GM12865 (cell line): ENCODE measurements at regions not wholly inside any gene's neighbourhood (a gene's known extent, or its start where the extent isn't known, plus 50 kb on each side); places are given as distances from the start of the nearest gene placed in this dataset.

Experiments used
- DNase-seq: peaks from one replicate; pipeline ENCODE4 v3.0.0; 2010; ENCODE audit warnings: low read depth
- H3K4me3 ChIP-seq: 2 replicates; pipeline ENCODE4 v1.5.1; 2011; ENCODE audit warnings: mild to moderate bottlenecking, low read depth, low read length, control low read depth
- TF ChIP-seq, protein P1 (sequence below): IDR thresholded peaks from 2 replicates; pipeline ENCODE4 v1.5.1; 2011; ENCODE audit warnings: low read length, control low read depth, low read depth, inconsistent platforms; ENCODE audit not compliant: insufficient read depth; ENCODE audit errors: missing control alignments

DNA sequence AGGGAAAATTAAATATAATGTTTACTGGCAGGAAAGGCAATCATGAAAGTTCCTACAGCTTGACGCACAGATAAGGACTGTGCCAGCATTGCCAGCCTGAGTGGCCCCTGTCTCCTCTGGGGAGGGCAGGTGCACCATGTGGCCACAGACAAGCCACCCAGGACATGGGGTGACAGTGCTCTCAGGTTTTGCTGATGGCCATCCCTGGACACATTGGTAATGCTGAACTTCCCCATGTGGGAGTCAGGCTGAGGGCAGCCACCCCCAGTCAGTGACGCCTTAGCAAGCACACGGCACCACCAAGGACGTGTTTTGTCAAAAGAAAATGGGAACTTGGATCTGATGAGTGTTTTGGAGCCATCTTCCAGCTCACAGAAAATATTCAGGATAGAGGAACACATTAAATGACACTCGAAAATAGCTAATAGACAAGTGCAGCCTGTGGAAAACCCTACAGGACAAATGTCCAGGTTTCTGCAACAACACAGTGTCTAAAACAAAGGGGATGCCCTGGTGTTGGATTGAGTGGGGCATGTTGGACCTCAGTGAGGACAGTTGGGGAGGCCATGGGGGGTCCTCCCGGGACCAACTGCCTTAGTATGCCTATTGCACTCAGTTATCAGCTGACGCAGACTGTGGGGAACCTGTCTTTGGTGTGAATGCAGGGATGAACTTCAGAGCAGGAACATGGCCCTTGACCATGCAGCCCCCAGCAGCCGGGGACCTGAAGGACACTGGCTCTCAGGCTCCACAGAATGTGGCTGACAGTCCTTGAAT lies 1450.5 kb downstream of the BRD1 start:
- DNase-seq = no peak
- no peak overlapping the region for H3K4me3 ChIP-seq
- TF ChIP-seq, protein P1, sequence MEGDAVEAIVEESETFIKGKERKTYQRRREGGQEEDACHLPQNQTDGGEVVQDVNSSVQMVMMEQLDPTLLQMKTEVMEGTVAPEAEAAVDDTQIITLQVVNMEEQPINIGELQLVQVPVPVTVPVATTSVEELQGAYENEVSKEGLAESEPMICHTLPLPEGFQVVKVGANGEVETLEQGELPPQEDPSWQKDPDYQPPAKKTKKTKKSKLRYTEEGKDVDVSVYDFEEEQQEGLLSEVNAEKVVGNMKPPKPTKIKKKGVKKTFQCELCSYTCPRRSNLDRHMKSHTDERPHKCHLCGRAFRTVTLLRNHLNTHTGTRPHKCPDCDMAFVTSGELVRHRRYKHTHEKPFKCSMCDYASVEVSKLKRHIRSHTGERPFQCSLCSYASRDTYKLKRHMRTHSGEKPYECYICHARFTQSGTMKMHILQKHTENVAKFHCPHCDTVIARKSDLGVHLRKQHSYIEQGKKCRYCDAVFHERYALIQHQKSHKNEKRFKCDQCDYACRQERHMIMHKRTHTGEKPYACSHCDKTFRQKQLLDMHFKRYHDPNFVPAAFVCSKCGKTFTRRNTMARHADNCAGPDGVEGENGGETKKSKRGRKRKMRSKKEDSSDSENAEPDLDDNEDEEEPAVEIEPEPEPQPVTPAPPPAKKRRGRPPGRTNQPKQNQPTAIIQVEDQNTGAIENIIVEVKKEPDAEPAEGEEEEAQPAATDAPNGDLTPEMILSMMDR = no peak

DNA sequence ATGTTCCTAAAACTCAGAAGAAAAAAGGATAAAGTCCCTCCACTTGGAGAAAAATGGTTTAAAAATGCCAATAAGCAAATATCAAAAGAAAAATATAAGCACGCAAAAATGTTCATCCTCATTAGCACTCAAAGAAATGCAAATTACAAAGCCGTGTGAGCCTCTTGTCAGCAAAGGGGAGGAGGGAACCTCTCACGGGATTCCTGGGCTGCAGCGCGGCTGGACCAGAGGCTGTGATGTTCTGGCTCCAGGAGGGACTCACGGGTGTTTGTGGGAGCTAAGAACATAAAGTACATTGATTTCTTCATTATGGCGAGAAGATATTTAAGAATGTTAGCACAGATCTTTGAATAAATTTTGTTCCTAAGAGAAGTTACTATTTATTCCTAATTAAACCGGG lies 1451.2 kb downstream of the BRD1 start:
- DNase-seq = no peak
- H3K4me3 ChIP-seq = no peak overlapping the region

DNA sequence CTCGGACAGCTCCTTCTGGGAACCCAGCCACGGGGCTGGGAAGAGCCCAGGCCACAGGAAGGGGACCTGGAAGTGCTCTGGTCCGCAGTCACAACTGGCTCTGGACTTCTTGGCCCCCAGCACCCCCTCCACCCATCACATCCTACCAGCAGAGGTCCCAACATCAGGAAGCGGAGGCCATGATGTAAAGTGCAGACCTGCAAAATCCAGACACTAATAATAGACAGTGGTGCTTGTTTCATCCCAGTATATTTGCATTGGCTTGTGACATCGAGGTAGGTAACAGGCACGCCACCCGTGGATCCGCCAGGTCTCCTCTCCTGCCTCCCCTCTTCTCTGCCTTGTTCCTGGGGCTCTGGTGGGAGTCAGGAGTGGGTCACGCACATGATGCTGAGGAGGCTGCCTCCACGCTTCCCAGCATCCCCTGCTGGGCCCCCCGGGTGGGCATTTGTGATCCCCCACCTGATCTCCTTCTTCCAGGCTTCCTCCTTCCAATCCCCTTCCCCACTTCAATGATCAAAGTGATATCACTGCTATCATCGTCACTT lies 1454.0 kb downstream of the BRD1 start:
- TF ChIP-seq, protein P1 = no peak
- no peak overlapping the region for H3K4me3 ChIP-seq
- DNase-seq = no peak

More for the DNA sequence above, 1451.2 kb downstream of the BRD1 start:
- TF ChIP-seq, protein P1 = no peak

DNA sequence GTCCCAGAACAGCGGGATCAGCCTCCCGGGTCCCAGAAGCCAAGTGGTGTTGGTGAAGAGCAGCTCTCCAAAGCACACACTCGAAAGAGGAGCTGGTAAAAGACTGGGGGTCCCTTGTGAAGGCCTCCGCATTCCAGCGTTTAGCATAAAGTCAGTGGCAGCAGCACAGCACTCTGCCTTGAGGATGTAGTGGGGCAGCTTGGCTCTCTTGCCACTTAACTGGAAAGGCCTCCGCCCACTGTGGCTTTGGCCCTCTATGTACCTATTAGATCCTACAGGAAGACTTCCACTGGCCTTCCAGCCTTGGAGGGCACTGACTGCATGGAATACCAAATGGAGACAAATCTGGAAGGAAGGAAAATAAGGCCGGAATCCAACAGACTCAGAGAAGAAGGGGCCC lies 1455.3 kb downstream of the BRD1 start:
- H3K4me3 ChIP-seq = no peak overlapping the region
- DNase-seq = no peak
- TF ChIP-seq, protein P1 = no peak

DNA sequence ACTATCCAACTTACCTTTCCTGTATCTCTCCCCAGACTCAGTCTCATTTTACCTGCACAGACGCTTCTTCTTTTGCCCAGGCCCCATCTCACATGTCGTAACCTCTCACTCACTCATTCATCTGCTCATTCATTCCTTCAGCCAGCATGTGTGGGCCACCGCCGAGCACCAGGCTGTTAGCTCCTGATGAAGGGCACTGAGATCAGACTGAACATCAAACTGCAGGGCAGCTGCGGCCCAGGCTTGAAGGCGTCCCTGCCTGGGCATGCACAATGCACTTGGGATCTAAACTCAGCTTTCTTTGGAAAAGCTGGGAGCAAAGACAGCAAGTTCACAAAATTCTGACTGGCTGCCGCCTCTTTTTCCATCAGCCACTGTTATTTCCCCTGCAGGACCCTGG lies 1456.3 kb downstream of the BRD1 start:
- no peak overlapping the region for H3K4me3 ChIP-seq
- TF ChIP-seq, protein P1 = no peak
- no peak for DNase-seq

DNA sequence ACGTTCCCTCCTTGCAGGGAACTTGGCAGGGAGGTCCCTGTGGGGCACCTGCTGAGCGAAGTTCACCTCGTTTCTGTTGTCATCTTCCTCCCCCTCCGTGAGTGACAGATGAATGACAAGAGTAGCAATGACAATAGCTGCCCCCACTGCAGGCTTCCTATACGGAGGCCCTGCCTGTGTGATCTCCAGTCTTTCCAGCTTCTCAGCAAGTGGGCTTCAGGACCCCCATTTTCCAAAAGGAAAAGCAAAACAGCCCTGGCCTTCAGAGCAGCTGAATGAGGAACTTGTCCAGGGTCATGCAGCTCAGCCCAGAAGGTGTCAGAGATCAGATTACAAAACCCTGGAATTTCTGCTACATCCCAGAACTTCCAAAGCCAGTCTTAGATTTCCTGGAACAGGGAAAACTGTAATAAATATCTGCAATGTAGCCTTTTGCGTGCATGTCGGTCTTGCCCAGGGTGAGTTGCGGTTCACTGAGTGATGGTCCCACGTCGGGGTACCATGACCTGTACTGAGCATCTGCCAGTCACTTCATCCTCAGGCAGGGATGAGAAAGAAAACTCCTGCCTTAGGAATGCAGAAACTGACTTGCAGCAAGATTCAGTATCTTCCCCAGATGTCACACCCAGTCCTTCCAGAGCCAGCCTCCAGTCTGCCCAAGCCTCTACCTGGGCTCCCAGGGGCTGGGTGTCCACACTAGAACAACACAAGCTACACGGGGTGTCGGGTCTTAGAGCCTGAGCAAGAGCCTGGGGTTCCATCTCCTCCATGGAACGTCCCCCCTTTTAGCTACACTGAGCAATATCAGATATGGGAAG lies 1457.0 kb downstream of the BRD1 start:
- H3K4me3 ChIP-seq = no peak overlapping the region
- DNase-seq = no peak
- TF ChIP-seq, protein P1 = no peak
